ENCODE measurements at regions not wholly inside any gene's neighbourhood (a gene's known extent, or its start where the extent isn't known, plus 50 kb on each side); places are given as distances from the start of the nearest gene placed in this dataset.

GRCh38 chr5:88550736-88551135 lies 282.1 kb upstream of the TMEM161B start:
- Mint-ChIP-seq H3K4me1 (ENCODE audit: low read depth) (no peaks in the 10 kb centered on the region), H3K4me3 (no peak overlapping the region), H3K36me3 (ENCODE audit: low read depth) (no peaks in the 10 kb centered on the region), H3K27ac (no peak overlapping the region), H3K9me3 (peaks cover 9% of the 10 kb centered on the region), H3K27me3 (ENCODE audit: insufficient read depth) (no peaks in the 10 kb centered on the region)
- TF ChIP-seq, protein P1, sequence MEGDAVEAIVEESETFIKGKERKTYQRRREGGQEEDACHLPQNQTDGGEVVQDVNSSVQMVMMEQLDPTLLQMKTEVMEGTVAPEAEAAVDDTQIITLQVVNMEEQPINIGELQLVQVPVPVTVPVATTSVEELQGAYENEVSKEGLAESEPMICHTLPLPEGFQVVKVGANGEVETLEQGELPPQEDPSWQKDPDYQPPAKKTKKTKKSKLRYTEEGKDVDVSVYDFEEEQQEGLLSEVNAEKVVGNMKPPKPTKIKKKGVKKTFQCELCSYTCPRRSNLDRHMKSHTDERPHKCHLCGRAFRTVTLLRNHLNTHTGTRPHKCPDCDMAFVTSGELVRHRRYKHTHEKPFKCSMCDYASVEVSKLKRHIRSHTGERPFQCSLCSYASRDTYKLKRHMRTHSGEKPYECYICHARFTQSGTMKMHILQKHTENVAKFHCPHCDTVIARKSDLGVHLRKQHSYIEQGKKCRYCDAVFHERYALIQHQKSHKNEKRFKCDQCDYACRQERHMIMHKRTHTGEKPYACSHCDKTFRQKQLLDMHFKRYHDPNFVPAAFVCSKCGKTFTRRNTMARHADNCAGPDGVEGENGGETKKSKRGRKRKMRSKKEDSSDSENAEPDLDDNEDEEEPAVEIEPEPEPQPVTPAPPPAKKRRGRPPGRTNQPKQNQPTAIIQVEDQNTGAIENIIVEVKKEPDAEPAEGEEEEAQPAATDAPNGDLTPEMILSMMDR (IDR thresholded peaks at IDR 0.05) = no peak
- no peak for DNase-seq

GRCh38 chr5:88548136-88548805 lies 279.6 kb upstream of the TMEM161B start:
- Mint-ChIP-seq H3K4me3 (no peak overlapping the region), H3K4me1 (ENCODE audit: low read depth) (no peaks in the 10 kb centered on the region), H3K27ac (no peak overlapping the region), H3K36me3 (ENCODE audit: low read depth) (no peaks in the 10 kb centered on the region), H3K27me3 (ENCODE audit: insufficient read depth) (no peaks in the 10 kb centered on the region), H3K9me3 (peaks cover 13% of the 10 kb centered on the region)
- TF ChIP-seq, protein P1 (IDR thresholded peaks at IDR 0.05) = no peak
- DNase-seq = no peak

- H3K4me3 Mint-ChIP-seq = no peak overlapping the region
- H3K9me3 Mint-ChIP-seq = peaks cover 7% of the 10 kb centered on the region
- DNase-seq = no peak
- no peaks in the 10 kb centered on the region for H3K27me3 Mint-ChIP-seq (ENCODE audit: insufficient read depth)
- no peaks in the 10 kb centered on the region for H3K36me3 Mint-ChIP-seq (ENCODE audit: low read depth)
- H3K4me1 Mint-ChIP-seq (ENCODE audit: low read depth) = no peaks in the 10 kb centered on the region
- TF ChIP-seq, protein P1 (IDR thresholded peaks at IDR 0.05) = no peak
- H3K27ac Mint-ChIP-seq = no peak overlapping the region
Measured at GRCh38 chr5:88545338-88545737, 276.7 kb upstream of the TMEM161B start.

- H3K27ac Mint-ChIP-seq = no peak overlapping the region
- peaks cover 7% of the 10 kb centered on the region for H3K9me3 Mint-ChIP-seq
- H3K36me3 Mint-ChIP-seq (ENCODE audit: low read depth) = no peaks in the 10 kb centered on the region
- no peak for DNase-seq
- no peaks in the 10 kb centered on the region for H3K4me1 Mint-ChIP-seq (ENCODE audit: low read depth)
- H3K4me3 Mint-ChIP-seq = no peak overlapping the region
- no peaks in the 10 kb centered on the region for H3K27me3 Mint-ChIP-seq (ENCODE audit: insufficient read depth)
- TF ChIP-seq, protein P1 (IDR thresholded peaks at IDR 0.05) = no peak
Measured at GRCh38 chr5:88544671-88545070, 276.0 kb upstream of the TMEM161B start.

- Mint-ChIP-seq H3K27me3 (ENCODE audit: insufficient read depth) (no peaks in the 10 kb centered on the region), H3K4me1 (ENCODE audit: low read depth) (no peaks in the 10 kb centered on the region), H3K27ac (no peak overlapping the region), H3K4me3 (no peak overlapping the region), H3K9me3 (peaks cover 9% of the 10 kb centered on the region), H3K36me3 (ENCODE audit: low read depth) (no peaks in the 10 kb centered on the region)
- TF ChIP-seq, protein P1 (IDR thresholded peaks at IDR 0.05) = no peak
- no peak for DNase-seq
Measured at GRCh38 chr5:88544136-88544645, 275.5 kb upstream of the TMEM161B start.
